Naive thymus-derived CD4-positive, alpha-beta T cell (primary cell): ENCODE measurements at regions not wholly inside any gene's neighbourhood (a gene's known extent, or its start where the extent isn't known, plus 50 kb on each side); places are given as distances from the start of the nearest gene placed in this dataset.

ENCODE experiments used
- ATAC-seq: fragments of 150-1000 bp; cut with Tn5 transposase; 2 replicates; pipeline ENCODE4 v1.10.0; 2021; ENCODE audit warnings: mild to moderate bottlenecking, moderate library complexity
- CTCF ChIA-PET: fragments of 350-600 bp; sonication (Branson Sonifier 250); formaldehyde crosslinking; loops from one replicate; lab custom pipeline; 2021; ENCODE audit warnings: antibody characterized with exemption; lab: Charles Lee
- POLR2A ChIA-PET: fragments of 350-600 bp; sonication (Branson Sonifier 250); formaldehyde crosslinking; loops from one replicate; lab custom pipeline; 2021; ENCODE audit warnings: antibody characterized with exemption, inconsistent platforms; lab: Charles Lee
- DNase-seq, 9 donors: peaks; one replicate each; pipeline versions ENCODE4 v3.0.0 to v3.0.0-alpha.2; 2020 to 2022; ENCODE audit warnings: mixed read lengths in 1 of 9
- H3K27ac ChIP-seq: one replicate; pipeline ENCODE4 v1.7.0; 2013; ENCODE audit warnings: mild to moderate bottlenecking, low read depth, low read length, moderate library complexity
- H3K27me3 ChIP-seq, 2 donors: one replicate each; pipeline ENCODE4 v1.7.0; 2013; ENCODE audit warnings: low read length in 2 of 2, mild to moderate bottlenecking in 2 of 2, moderate library complexity in 2 of 2; ENCODE audit not compliant: control insufficient read depth in 2 of 2, insufficient read depth in 2 of 2
- H3K36me3 ChIP-seq, 3 experiments: 1 replicate in 2 of 3; 2 replicates in 1 of 3; pipeline ENCODE4 v1.7.0; 2013; ENCODE audit warnings: low read length in 3 of 3, mild to moderate bottlenecking in 3 of 3, moderate library complexity in 1 of 3; ENCODE audit not compliant: insufficient read depth in 3 of 3, control insufficient read depth in 2 of 3
- H3K4me1 ChIP-seq, 2 donors: one replicate each; pipeline ENCODE4 v1.7.0; 2013; ENCODE audit warnings: low read length in 2 of 2, mild to moderate bottlenecking in 2 of 2, moderate library complexity in 1 of 2; ENCODE audit not compliant: control insufficient read depth in 2 of 2, insufficient read depth in 2 of 2
- H3K4me3 ChIP-seq: 2 replicates; pipeline ENCODE4 v1.7.0; 2013; ENCODE audit warnings: mild to moderate bottlenecking, low read length
- H3K9me3 ChIP-seq, 3 experiments: 1 replicate in 2 of 3; 2 replicates in 1 of 3; pipeline ENCODE4 v1.7.0; 2013; ENCODE audit warnings: low read length in 3 of 3; ENCODE audit not compliant: control insufficient read depth in 2 of 3
- H3K27ac Mint-ChIP-seq, 9 donors: one replicate each; pipeline ENCODE4 v1.8.0; 2020 to 2022; ENCODE audit warnings: mixed read lengths in 9 of 9, mild to moderate bottlenecking in 8 of 9, moderate library complexity in 5 of 9, inconsistent platforms in 2 of 9
- H3K27me3 Mint-ChIP-seq, 5 donors: one replicate each; pipeline ENCODE4 v1.8.0; 2021 to 2022; ENCODE audit warnings: mixed read lengths in 5 of 5, mild to moderate bottlenecking in 1 of 5
- H3K36me3 Mint-ChIP-seq, 5 donors: one replicate each; pipeline ENCODE4 v1.8.0; 2020 to 2022; ENCODE audit warnings: mixed read lengths in 5 of 5, mild to moderate bottlenecking in 3 of 5, inconsistent platforms in 1 of 5
- H3K4me1 Mint-ChIP-seq, 7 donors: one replicate each; pipeline ENCODE4 v1.8.0; 2020 to 2022; ENCODE audit warnings: mixed read lengths in 7 of 7, mild to moderate bottlenecking in 3 of 7, inconsistent platforms in 1 of 7
- H3K4me3 Mint-ChIP-seq, 10 donors: one replicate each; pipeline ENCODE4 v1.8.0; 2020 to 2022; ENCODE audit warnings: mild to moderate bottlenecking in 10 of 10, mixed read lengths in 10 of 10, moderate library complexity in 6 of 10, inconsistent platforms in 2 of 10
- H3K9me3 Mint-ChIP-seq, 11 donors: one replicate each; pipeline ENCODE4 v1.8.0; 2020 to 2022; ENCODE audit warnings: mixed read lengths in 11 of 11, mild to moderate bottlenecking in 4 of 11, inconsistent platforms in 1 of 11, moderate library complexity in 1 of 11
- intact Hi-C, 2 donors: fragments of 100-400 bp; cut with micrococcal nuclease; formaldehyde crosslinking; loops; one replicate each; pipeline ENCODE4 v1.15.1; 2023

- no peak overlapping the region for H3K27ac ChIP-seq
- no peak for ATAC-seq
- no peaks in the 10 kb centered on the region for H3K27me3 ChIP-seq
- Mint-ChIP-seq H3K36me3 (no peaks in the 10 kb centered on the region), H3K4me1 (no peaks in the 10 kb centered on the region), H3K4me3 (no peak overlapping the region), H3K27ac (no peak overlapping the region), H3K27me3 (no peaks in the 10 kb centered on the region), H3K9me3 (peaks cover 0 to 6% (median 3%) of the 10 kb centered on the region in 11 donors)
- ChIA-PET POLR2A (no interaction called here), CTCF (no interaction called here)
- no peaks in the 10 kb centered on the region for H3K9me3 ChIP-seq
- no peaks in the 10 kb centered on the region for H3K36me3 ChIP-seq
- H3K4me1 ChIP-seq = no peaks in the 10 kb centered on the region
- H3K4me3 ChIP-seq = no peak overlapping the region
- intact Hi-C loops = no loop called here
- no peak for DNase-seq
Observed at GRCh38 chr7:34407586-34407985, 250.4 kb upstream of the NPSR1 start.

- H3K4me3 ChIP-seq = no peak overlapping the region
- peaks cover 0 to 12% (median 0%) of the 10 kb centered on the region in 11 donors for H3K9me3 Mint-ChIP-seq
- H3K4me1 Mint-ChIP-seq = no peaks in the 10 kb centered on the region
- H3K27ac ChIP-seq = no peak overlapping the region
- ChIA-PET POLR2A (interaction anchor here (0.6 kb wide), 1 partner anchor 1273 kb away, joined by 4 read pairs; no protein-coding TSS in a partner anchor), CTCF (no interaction called here)
- no peaks in the 10 kb centered on the region for H3K27me3 ChIP-seq
- H3K9me3 ChIP-seq = no peaks in the 10 kb centered on the region
- DNase-seq (no peak), ATAC-seq (no peak)
- intact Hi-C loops = no loop called here
- H3K4me1 ChIP-seq = no peaks in the 10 kb centered on the region
- no peaks in the 10 kb centered on the region for H3K27me3 Mint-ChIP-seq
- H3K36me3 ChIP-seq = no peaks in the 10 kb centered on the region
- H3K4me3 Mint-ChIP-seq = no peak overlapping the region
- no peaks in the 10 kb centered on the region for H3K36me3 Mint-ChIP-seq
- H3K27ac Mint-ChIP-seq = no peak overlapping the region
Observed at GRCh38 chr7:34417781-34418180, 240.2 kb upstream of the NPSR1 start.

- Histone ChIP-seq H3K27ac (no peak overlapping the region), H3K9me3 (no peaks in the 10 kb centered on the region), H3K4me3 (no peak overlapping the region), H3K4me1 (no peaks in the 10 kb centered on the region), H3K36me3 (no peaks in the 10 kb centered on the region), H3K27me3 (no peaks in the 10 kb centered on the region)
- ATAC-seq (no peak), DNase-seq (no peak)
- H3K27ac Mint-ChIP-seq = no peak overlapping the region
- intact Hi-C loops = no loop called here
- no peaks in the 10 kb centered on the region for H3K36me3 Mint-ChIP-seq
- H3K4me3 Mint-ChIP-seq = no peak overlapping the region
- peaks cover 0 to 8% (median 0%) of the 10 kb centered on the region in 11 donors for H3K9me3 Mint-ChIP-seq
- POLR2A ChIA-PET = no interaction called here
- H3K27me3 Mint-ChIP-seq = no peaks in the 10 kb centered on the region
- H3K4me1 Mint-ChIP-seq = no peaks in the 10 kb centered on the region
- CTCF ChIA-PET = no interaction called here
Observed at GRCh38 chr7:34421526-34421925, 236.5 kb upstream of the NPSR1 start.

GRCh38 chr7:34425194-34425593 is 232.8 kb upstream of the NPSR1 start:
- H3K27me3 Mint-ChIP-seq = no peaks in the 10 kb centered on the region
- H3K4me3 ChIP-seq = no peak overlapping the region
- H3K4me3 Mint-ChIP-seq = no peak overlapping the region
- H3K27ac ChIP-seq = no peak overlapping the region
- H3K36me3 Mint-ChIP-seq = no peaks in the 10 kb centered on the region
- H3K36me3 ChIP-seq = no peaks in the 10 kb centered on the region
- no peak overlapping the region for H3K27ac Mint-ChIP-seq
- H3K4me1 Mint-ChIP-seq = no peaks in the 10 kb centered on the region
- ChIA-PET POLR2A (no interaction called here), CTCF (no interaction called here)
- no peak for DNase-seq
- intact Hi-C loops = no loop called here
- no peak for ATAC-seq
- H3K9me3 Mint-ChIP-seq = peaks cover 0 to 5% (median 1%) of the 10 kb centered on the region in 11 donors
- H3K9me3 ChIP-seq = no peaks in the 10 kb centered on the region
- H3K4me1 ChIP-seq = no peaks in the 10 kb centered on the region
- H3K27me3 ChIP-seq = no peaks in the 10 kb centered on the region

GRCh38 chr7:34425631-34426384 is 232.2 kb upstream of the NPSR1 start:
- Mint-ChIP-seq H3K27ac (no peak overlapping the region), H3K9me3 (peaks cover 0 to 7% (median 6%) of the 10 kb centered on the region in 11 donors), H3K4me3 (no peak overlapping the region), H3K4me1 (no peaks in the 10 kb centered on the region), H3K36me3 (no peaks in the 10 kb centered on the region), H3K27me3 (no peaks in the 10 kb centered on the region)
- Histone ChIP-seq H3K27me3 (no peaks in the 10 kb centered on the region), H3K4me1 (no peaks in the 10 kb centered on the region), H3K36me3 (no peaks in the 10 kb centered on the region), H3K9me3 (no peaks in the 10 kb centered on the region), H3K27ac (no peak overlapping the region), H3K4me3 (no peak overlapping the region)
- DNase-seq (no peak), ATAC-seq (no peak)
- CTCF ChIA-PET = no interaction called here
- intact Hi-C loops = no loop called here
- POLR2A ChIA-PET = no interaction called here

GRCh38 chr7:34430456-34430855 is 227.6 kb upstream of the NPSR1 start:
- DNase-seq (no peak), ATAC-seq (no peak)
- Histone ChIP-seq H3K27ac (no peak overlapping the region), H3K36me3 (no peaks in the 10 kb centered on the region), H3K4me1 (no peaks in the 10 kb centered on the region), H3K9me3 (no peaks in the 10 kb centered on the region), H3K27me3 (no peaks in the 10 kb centered on the region), H3K4me3 (no peak overlapping the region)
- CTCF ChIA-PET = no interaction called here
- peaks cover 0 to 24% (median 17%) of the 10 kb centered on the region in 11 donors for H3K9me3 Mint-ChIP-seq
- no peaks in the 10 kb centered on the region for H3K36me3 Mint-ChIP-seq
- no peaks in the 10 kb centered on the region for H3K4me1 Mint-ChIP-seq
- H3K4me3 Mint-ChIP-seq = no peak overlapping the region
- POLR2A ChIA-PET = no interaction called here
- no peaks in the 10 kb centered on the region for H3K27me3 Mint-ChIP-seq
- intact Hi-C loops = no loop called here
- H3K27ac Mint-ChIP-seq = no peak overlapping the region

GRCh38 chr7:34438436-34438835 is 219.6 kb upstream of the NPSR1 start:
- no peak overlapping the region for H3K4me3 ChIP-seq
- ATAC-seq = no peak
- no peaks in the 10 kb centered on the region for H3K27me3 Mint-ChIP-seq
- H3K36me3 ChIP-seq = no peaks in the 10 kb centered on the region
- ChIA-PET POLR2A (no interaction called here), CTCF (no interaction called here)
- no peak overlapping the region for H3K4me3 Mint-ChIP-seq
- no peaks in the 10 kb centered on the region for H3K4me1 Mint-ChIP-seq
- H3K27ac ChIP-seq = no peak overlapping the region
- intact Hi-C loops = no loop called here
- H3K4me1 ChIP-seq = no peaks in the 10 kb centered on the region
- H3K9me3 ChIP-seq = no peaks in the 10 kb centered on the region
- no peak overlapping the region for H3K27ac Mint-ChIP-seq
- no peak for DNase-seq
- H3K27me3 ChIP-seq = no peaks in the 10 kb centered on the region
- no peaks in the 10 kb centered on the region for H3K36me3 Mint-ChIP-seq
- peaks cover 3 to 33% (median 9%) of the 10 kb centered on the region in 11 donors for H3K9me3 Mint-ChIP-seq
